Ovary (tissue), 7 donors: ENCODE measurements at regions not wholly inside any gene's neighbourhood (a gene's known extent, or its start where the extent isn't known, plus 50 kb on each side); places are given as distances from the start of the nearest gene placed in this dataset.

Experiments used
- DNase-seq, 5 donors: peaks; one replicate each; pipeline ENCODE4 v3.0.0-alpha.2; 2019 to 2020
- H3K27ac ChIP-seq, 2 donors: fragments of 200-600 bp; one replicate each; pipeline versions ENCODE4 v1.5.1 to v1.8.0; 2019 to 2022
- H3K27me3 ChIP-seq: fragments of 200-600 bp; one replicate; pipeline ENCODE4 v1.8.0; 2022
- H3K36me3 ChIP-seq: fragments of 200-600 bp; sonication (generic); one replicate; pipeline ENCODE4 v1.5.1; 2019
- H3K4me1 ChIP-seq: one replicate; pipeline ENCODE4 v1.8.1; 2013; ENCODE audit warnings: mild to moderate bottlenecking, moderate library complexity; ENCODE audit not compliant: insufficient read depth
- H3K4me3 ChIP-seq: fragments of 200-600 bp; sonication (generic); one replicate; pipeline ENCODE4 v1.5.1; 2017
- H3K9me3 ChIP-seq, 2 donors: fragments of 200-600 bp in 1 of 2; sonication (generic) in 1 of 2; one replicate each; pipeline versions ENCODE4 v1.5.1 to v1.8.1; 2013 to 2019; ENCODE audit warnings: mild to moderate bottlenecking in 1 of 2, moderate library complexity in 1 of 2
- EP300 ChIP-seq: sonication (generic); formaldehyde crosslinking; IDR thresholded peaks from one replicate; pipeline ENCODE4 v1.6.1; 2017; ENCODE audit warnings: antibody characterized with exemption
- POLR2A ChIP-seq: fragments of 450-650 bp; IDR thresholded peaks from one replicate; pipeline ENCODE4 v1.6.1; 2017; ENCODE audit warnings: antibody characterized with exemption, mild to moderate bottlenecking, moderate library complexity
- WGBS, 3 donors: extraction: QIAGEN DNeasy Blood & Tissue Kit in 1 of 3; methylation state at CpG; one replicate each; pipeline versions ENCODE4 v1.1.5 to v1.1.7; 2013 to 2017; 5-methylcytosine and 5-hydroxymethylcytosine counted together
- intact Hi-C, 4 donors: fragments of 100-400 bp; cut with DNase I; formaldehyde crosslinking; loops; one replicate each; pipeline versions ENCODE4 v1.11.0 to v1.15.1; 2022 to 2023
- TF ChIP-seq, protein P1 (sequence below), 3 donors: fragments of 450-650 bp in 2 of 3; fragments of 200-600 bp in 1 of 3; IDR thresholded peaks; one replicate each; pipeline versions ENCODE4 v1.5.1 to v1.8.0; 2016 to 2022; ENCODE audit warnings: antibody characterized with exemption in 3 of 3, mild to moderate bottlenecking in 1 of 3
- donor health status: DM: no; HTN: no; CAD: no; lungs with moderate emphysema.
- donor health status: DM: no; HTN: no; CAD: no.
- donor health status: Bipolar disorder and iron deficiency.
- donor health status: DM: no; HTN: no; CAD: no.
- donor health status: DM: yes; HTN: yes; CAD: no.

DNA sequence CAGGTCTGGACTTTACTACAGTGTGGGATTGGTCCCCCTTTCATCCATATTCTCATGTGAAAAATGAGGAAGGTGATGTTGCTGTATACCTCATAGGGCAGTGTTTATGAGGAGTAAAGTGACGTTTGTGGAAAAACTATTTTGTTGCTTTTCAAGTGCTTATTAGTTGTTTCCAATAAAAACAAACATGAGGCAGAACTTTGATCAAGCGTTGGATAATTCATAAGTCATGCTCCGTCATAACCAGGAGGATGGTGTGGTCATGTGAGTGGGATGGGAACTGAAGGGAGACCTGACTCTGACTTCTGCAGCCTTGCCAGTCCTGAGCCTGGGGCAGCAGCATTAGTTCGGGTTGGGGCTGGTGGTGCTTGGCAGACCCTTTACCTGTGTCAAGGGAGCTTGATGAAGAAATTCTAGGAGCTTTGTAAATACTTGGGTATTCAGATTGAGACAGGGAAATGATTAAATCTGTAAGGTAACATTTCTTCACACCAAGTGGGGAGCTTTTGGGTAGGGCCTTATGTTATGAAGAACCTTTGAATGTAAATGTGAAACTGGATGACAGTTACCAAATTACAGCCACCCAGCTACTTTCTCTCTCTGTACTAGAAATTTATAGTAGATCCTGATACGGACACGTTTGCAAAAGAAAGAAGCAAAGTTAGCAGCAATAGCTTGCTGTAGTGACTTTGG is 462.4 kb upstream of the RGS6 start:
- Histone ChIP-seq H3K36me3 (no peaks in the 10 kb centered on the region), H3K9me3 (no peaks in the 10 kb centered on the region), H3K4me1 (peaks cover 2% of the 10 kb centered on the region), H3K4me3 (no peak overlapping the region), H3K27me3 (no peaks in the 10 kb centered on the region), H3K27ac (no peak overlapping the region)
- no peak for DNase-seq
- 82 to 91% (median 89%) methylated on average over 6 of the region's 6 CpGs for WGBS, 3 donors
- TF ChIP-seq POLR2A (no peak), EP300 (no peak)
- TF ChIP-seq, protein P1, sequence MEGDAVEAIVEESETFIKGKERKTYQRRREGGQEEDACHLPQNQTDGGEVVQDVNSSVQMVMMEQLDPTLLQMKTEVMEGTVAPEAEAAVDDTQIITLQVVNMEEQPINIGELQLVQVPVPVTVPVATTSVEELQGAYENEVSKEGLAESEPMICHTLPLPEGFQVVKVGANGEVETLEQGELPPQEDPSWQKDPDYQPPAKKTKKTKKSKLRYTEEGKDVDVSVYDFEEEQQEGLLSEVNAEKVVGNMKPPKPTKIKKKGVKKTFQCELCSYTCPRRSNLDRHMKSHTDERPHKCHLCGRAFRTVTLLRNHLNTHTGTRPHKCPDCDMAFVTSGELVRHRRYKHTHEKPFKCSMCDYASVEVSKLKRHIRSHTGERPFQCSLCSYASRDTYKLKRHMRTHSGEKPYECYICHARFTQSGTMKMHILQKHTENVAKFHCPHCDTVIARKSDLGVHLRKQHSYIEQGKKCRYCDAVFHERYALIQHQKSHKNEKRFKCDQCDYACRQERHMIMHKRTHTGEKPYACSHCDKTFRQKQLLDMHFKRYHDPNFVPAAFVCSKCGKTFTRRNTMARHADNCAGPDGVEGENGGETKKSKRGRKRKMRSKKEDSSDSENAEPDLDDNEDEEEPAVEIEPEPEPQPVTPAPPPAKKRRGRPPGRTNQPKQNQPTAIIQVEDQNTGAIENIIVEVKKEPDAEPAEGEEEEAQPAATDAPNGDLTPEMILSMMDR (IDR thresholded peaks at IDR 0.05) = no peak
- intact Hi-C loops = no loop called here

DNA sequence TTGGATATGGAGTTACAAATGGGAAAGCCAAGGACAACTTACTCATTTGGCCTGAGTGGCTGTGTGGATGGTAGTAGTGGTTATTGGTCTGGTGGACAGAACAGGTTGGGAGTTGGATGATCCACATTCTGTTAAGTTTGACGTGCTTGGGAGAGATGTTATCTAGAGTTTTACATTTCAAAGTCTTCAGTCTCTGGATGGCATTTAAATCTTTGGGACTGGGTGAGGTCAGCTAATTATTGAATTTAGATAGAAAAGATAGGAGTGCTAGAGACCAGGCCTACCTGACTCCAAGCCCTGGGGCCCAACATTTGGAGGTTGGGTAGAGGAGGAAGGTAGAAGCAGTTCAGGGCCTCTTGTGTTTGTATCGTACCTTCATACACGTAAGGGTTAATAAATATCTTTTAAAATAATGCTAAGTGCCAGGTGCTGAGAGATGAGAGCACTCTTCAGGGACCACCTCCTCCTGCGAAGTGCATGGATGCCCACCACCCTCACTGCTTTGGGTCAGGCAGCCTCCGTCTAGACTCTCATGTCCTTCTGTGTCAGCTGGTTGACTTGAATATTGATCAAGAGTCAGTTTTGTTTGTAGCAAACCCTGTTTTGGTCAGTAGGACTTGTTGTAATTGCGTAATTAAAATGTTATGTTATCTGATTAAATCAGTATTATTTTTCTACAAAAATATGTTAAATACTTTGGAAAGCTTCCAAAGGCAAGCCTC is 460.4 kb upstream of the RGS6 start:
- WGBS, 3 donors = 92 to 93% (median 93%) methylated on average over 6 of the region's 6 CpGs

DNA sequence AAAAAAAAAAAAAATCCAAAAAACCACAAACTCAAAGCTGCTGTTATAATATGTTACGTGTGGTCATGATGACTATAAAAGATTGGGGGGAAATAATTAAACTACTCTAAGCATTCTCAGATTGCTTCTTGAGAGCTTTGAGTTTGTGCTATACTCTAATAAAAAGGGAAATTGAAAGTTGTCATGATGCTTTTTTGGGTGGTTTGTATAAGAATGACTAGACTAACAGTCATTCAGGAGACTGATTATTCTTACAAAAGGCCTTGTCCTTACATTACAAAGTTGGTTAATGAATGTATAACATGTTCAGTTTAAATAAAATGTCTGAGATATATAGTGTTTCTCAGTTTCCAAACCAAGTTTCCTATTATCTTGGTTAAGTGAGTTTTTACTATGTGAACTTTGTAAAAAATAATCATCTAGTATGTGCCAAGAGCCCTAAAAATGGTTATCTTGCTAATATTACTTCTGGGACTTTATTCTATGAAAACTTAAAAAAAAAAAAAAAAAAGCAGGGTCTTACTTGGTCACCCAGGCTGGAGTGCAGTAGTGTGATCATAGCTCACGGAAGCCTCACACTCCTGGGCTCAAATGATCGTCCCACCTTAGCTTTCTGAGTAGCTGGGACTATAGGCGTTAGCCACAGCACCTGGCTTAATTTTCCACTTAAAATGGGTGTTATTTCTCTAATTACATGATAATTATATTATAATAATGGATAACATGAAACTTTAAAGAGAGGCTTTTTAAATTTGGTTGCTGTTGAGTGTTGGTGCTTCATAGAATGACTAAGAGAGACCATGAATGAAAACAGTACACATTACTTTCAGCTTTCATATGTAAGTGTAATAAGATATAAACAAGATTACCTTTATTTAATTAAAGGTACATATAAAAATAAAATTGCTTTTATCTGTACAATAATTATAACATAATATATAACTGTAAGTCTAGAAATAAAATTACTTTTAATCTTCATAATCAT is 459.6 kb upstream of the RGS6 start:
- Histone ChIP-seq H3K4me1 (peaks cover 1% of the 10 kb centered on the region), H3K4me3 (no peak overlapping the region), H3K36me3 (no peaks in the 10 kb centered on the region), H3K27me3 (no peaks in the 10 kb centered on the region), H3K9me3 (no peaks in the 10 kb centered on the region), H3K27ac (no peak overlapping the region)
- 93 to 96% (median 96%) methylated on average over 4 of the region's 4 CpGs for WGBS, 3 donors
- TF ChIP-seq, protein P1 (IDR thresholded peaks at IDR 0.05) = no peak
- intact Hi-C loops = no loop called here
- no peak for DNase-seq

More for the DNA sequence above, 460.4 kb upstream of the RGS6 start:
- intact Hi-C loops = no loop called here
- no peak for TF ChIP-seq EP300
- TF ChIP-seq, protein P1 (IDR thresholded peaks at IDR 0.05) = no peak
- no peak for TF ChIP-seq POLR2A
- Histone ChIP-seq H3K27ac (no peak overlapping the region), H3K4me3 (no peak overlapping the region), H3K9me3 (no peaks in the 10 kb centered on the region), H3K4me1 (peaks cover 1% of the 10 kb centered on the region), H3K27me3 (no peaks in the 10 kb centered on the region), H3K36me3 (no peaks in the 10 kb centered on the region)
- no peak for DNase-seq

DNA sequence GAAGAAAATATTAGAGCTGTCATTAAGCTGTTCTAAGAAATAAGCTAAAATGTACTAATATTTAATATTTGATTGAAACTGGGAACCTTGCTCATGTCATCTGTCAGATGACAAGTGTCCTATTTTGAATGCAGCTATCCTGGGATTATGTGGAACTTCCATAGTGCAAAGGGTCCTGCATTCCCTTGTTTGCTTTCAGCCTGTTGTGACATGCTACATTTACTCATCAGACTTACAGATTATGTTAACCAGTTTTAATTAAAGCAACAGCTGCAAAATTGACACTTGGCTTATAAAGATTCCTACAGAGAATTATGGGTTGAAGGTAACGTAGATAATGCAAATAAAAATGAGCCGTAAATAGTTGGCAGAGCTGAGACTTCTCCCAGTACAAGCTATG is 458.4 kb upstream of the RGS6 start:
- intact Hi-C loops = no loop called here
- TF ChIP-seq, protein P1 (IDR thresholded peaks at IDR 0.05) = no peak
- TF ChIP-seq EP300 = no peak
- TF ChIP-seq POLR2A = no peak

More for the DNA sequence above, 458.4 kb upstream of the RGS6 start:
- H3K27ac ChIP-seq = no peak overlapping the region
- H3K27me3 ChIP-seq = no peaks in the 10 kb centered on the region
- 87 to 96% (median 88%) methylated on average over 2 of the region's 2 CpGs for WGBS, 3 donors
- H3K4me1 ChIP-seq = peaks cover 1% of the 10 kb centered on the region
- H3K36me3 ChIP-seq = no peaks in the 10 kb centered on the region
- H3K9me3 ChIP-seq = no peaks in the 10 kb centered on the region
- no peak overlapping the region for H3K4me3 ChIP-seq
- no peak for DNase-seq
